GM12891 (cell line): ENCODE measurements at regions not wholly inside any gene's neighbourhood (a gene's known extent, or its start where the extent isn't known, plus 50 kb on each side); places are given as distances from the start of the nearest gene placed in this dataset.

Experiments
- POLR2A ChIP-seq: IDR thresholded peaks from 2 replicates; pipeline ENCODE4 v1.6.1; 2011; ENCODE audit warnings: low read depth, low read length, control low read depth
- POLR2AphosphoS5 ChIP-seq: IDR thresholded peaks from 2 replicates; pipeline ENCODE4 v1.6.1; 2011; ENCODE audit warnings: low read depth, low read length, control low read depth
- POU2F2 ChIP-seq: IDR thresholded peaks from 2 replicates; pipeline ENCODE4 v1.6.1; 2011; ENCODE audit warnings: low read depth, mild to moderate bottlenecking, control low read depth, low read length, moderate library complexity
- TAF1 ChIP-seq: IDR thresholded peaks from 2 replicates; pipeline ENCODE4 v1.6.1; 2011; ENCODE audit warnings: low read depth, low read length, control low read depth

DNA sequence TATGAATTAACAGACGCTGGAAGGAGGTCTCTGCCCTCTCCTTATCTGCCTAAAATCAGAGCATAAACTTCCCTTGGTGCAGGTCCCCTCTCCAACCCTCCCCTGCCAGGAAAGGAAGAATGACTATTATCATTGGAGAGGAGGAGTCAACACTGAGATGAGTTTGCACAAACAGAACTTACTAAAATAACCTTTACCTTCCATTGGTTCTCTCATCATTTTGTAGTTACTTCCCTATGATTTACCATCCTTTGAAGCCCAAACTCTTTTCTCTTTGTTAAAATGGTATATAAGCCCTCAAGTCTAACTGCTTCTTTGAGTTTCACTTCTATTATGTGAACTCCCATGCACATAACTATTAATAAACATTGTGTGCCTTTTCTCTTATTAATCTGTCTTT, 64.2 kb upstream of the EEA1 start:
- no peak for TF ChIP-seq POLR2AphosphoS5
- no peak for TF ChIP-seq POU2F2
- no peak for TF ChIP-seq POLR2A
- TF ChIP-seq TAF1, result no peak
